ENCODE measurements at regions not wholly inside any gene's neighbourhood (a gene's known extent, or its start where the extent isn't known, plus 50 kb on each side); places are given as distances from the start of the nearest gene placed in this dataset.

GRCh38 chr12:75596406-75596805, 85.0 kb upstream of the KRR1 start:
- H3K27me3 ChIP-seq (ENCODE audit: control insufficient read depth, insufficient read depth, low read length): no peaks in the 10 kb centered on the region
- H3K9ac ChIP-seq (ENCODE audit: low read length): no peak overlapping the region
- H3K27ac ChIP-seq (ENCODE audit: low read depth, low read length): no peak overlapping the region
- H3K36me3 ChIP-seq (ENCODE audit: control insufficient read depth, insufficient read depth, low read length): no peaks in the 10 kb centered on the region
- no peak overlapping the region for H3K4me3 ChIP-seq (ENCODE audit: low read length)
- H3K4me1 ChIP-seq (ENCODE audit: control insufficient read depth, insufficient read depth, low read length): no peaks in the 10 kb centered on the region

- Histone ChIP-seq H3K9ac (ENCODE audit: low read length) (no peak overlapping the region), H3K4me1 (ENCODE audit: control insufficient read depth, insufficient read depth, low read length) (no peaks in the 10 kb centered on the region), H3K27me3 (ENCODE audit: control insufficient read depth, insufficient read depth, low read length) (no peaks in the 10 kb centered on the region), H3K27ac (ENCODE audit: low read depth, low read length) (no peak overlapping the region), H3K4me3 (ENCODE audit: low read length) (no peak overlapping the region), H3K36me3 (ENCODE audit: control insufficient read depth, insufficient read depth, low read length) (no peaks in the 10 kb centered on the region)
Observed at GRCh38 chr12:75592638-75593335, 81.4 kb upstream of the KRR1 start.

- no peaks in the 10 kb centered on the region for H3K4me1 ChIP-seq (ENCODE audit: control insufficient read depth, insufficient read depth, low read length)
- H3K27me3 ChIP-seq (ENCODE audit: control insufficient read depth, insufficient read depth, low read length): no peaks in the 10 kb centered on the region
- no peak overlapping the region for H3K4me3 ChIP-seq (ENCODE audit: low read length)
- H3K27ac ChIP-seq (ENCODE audit: low read depth, low read length): no peak overlapping the region
- no peak overlapping the region for H3K9ac ChIP-seq (ENCODE audit: low read length)
- no peaks in the 10 kb centered on the region for H3K36me3 ChIP-seq (ENCODE audit: control insufficient read depth, insufficient read depth, low read length)
Observed at GRCh38 chr12:75592086-75592485, 80.7 kb upstream of the KRR1 start.

- Histone ChIP-seq H3K27me3 (ENCODE audit: control insufficient read depth, insufficient read depth, low read length) (no peaks in the 10 kb centered on the region), H3K4me3 (ENCODE audit: low read length) (no peak overlapping the region), H3K36me3 (ENCODE audit: control insufficient read depth, insufficient read depth, low read length) (no peaks in the 10 kb centered on the region), H3K27ac (ENCODE audit: low read depth, low read length) (no peak overlapping the region), H3K9ac (ENCODE audit: low read length) (no peak overlapping the region), H3K4me1 (ENCODE audit: control insufficient read depth, insufficient read depth, low read length) (no peaks in the 10 kb centered on the region)
Observed at GRCh38 chr12:75591628-75592027, 80.2 kb upstream of the KRR1 start.

- Histone ChIP-seq H3K4me3 (ENCODE audit: low read length) (no peak overlapping the region), H3K27me3 (ENCODE audit: control insufficient read depth, insufficient read depth, low read length) (no peaks in the 10 kb centered on the region), H3K36me3 (ENCODE audit: control insufficient read depth, insufficient read depth, low read length) (no peaks in the 10 kb centered on the region), H3K27ac (ENCODE audit: low read depth, low read length) (no peak overlapping the region), H3K4me1 (ENCODE audit: control insufficient read depth, insufficient read depth, low read length) (no peaks in the 10 kb centered on the region), H3K9ac (ENCODE audit: low read length) (no peak overlapping the region)
Observed at GRCh38 chr12:75589801-75590200, 78.4 kb upstream of the KRR1 start.

- Histone ChIP-seq H3K4me1 (ENCODE audit: control insufficient read depth, insufficient read depth, low read length) (no peaks in the 10 kb centered on the region), H3K27ac (ENCODE audit: low read depth, low read length) (no peak overlapping the region), H3K36me3 (ENCODE audit: control insufficient read depth, insufficient read depth, low read length) (no peaks in the 10 kb centered on the region), H3K4me3 (ENCODE audit: low read length) (no peak overlapping the region), H3K27me3 (ENCODE audit: control insufficient read depth, insufficient read depth, low read length) (no peaks in the 10 kb centered on the region), H3K9ac (ENCODE audit: low read length) (no peak overlapping the region)
Observed at GRCh38 chr12:75587340-75588106, 76.1 kb upstream of the KRR1 start.

- H3K27me3 ChIP-seq (ENCODE audit: control insufficient read depth, insufficient read depth, low read length): no peaks in the 10 kb centered on the region
- H3K27ac ChIP-seq (ENCODE audit: low read depth, low read length): no peak overlapping the region
- no peaks in the 10 kb centered on the region for H3K36me3 ChIP-seq (ENCODE audit: control insufficient read depth, insufficient read depth, low read length)
- H3K9ac ChIP-seq (ENCODE audit: low read length): no peak overlapping the region
- no peak overlapping the region for H3K4me3 ChIP-seq (ENCODE audit: low read length)
- H3K4me1 ChIP-seq (ENCODE audit: control insufficient read depth, insufficient read depth, low read length): no peaks in the 10 kb centered on the region
Observed at GRCh38 chr12:75585330-75585729, 73.9 kb upstream of the KRR1 start.

GRCh38 chr12:75583355-75583754, 71.9 kb upstream of the KRR1 start:
- Histone ChIP-seq H3K27me3 (ENCODE audit: control insufficient read depth, insufficient read depth, low read length) (no peaks in the 10 kb centered on the region), H3K9ac (ENCODE audit: low read length) (no peak overlapping the region), H3K4me3 (ENCODE audit: low read length) (no peak overlapping the region), H3K27ac (ENCODE audit: low read depth, low read length) (no peak overlapping the region), H3K36me3 (ENCODE audit: control insufficient read depth, insufficient read depth, low read length) (no peaks in the 10 kb centered on the region), H3K4me1 (ENCODE audit: control insufficient read depth, insufficient read depth, low read length) (no peaks in the 10 kb centered on the region)

GRCh38 chr12:75581515-75581914, 70.1 kb upstream of the KRR1 start:
- Histone ChIP-seq H3K9ac (ENCODE audit: low read length) (no peak overlapping the region), H3K4me3 (ENCODE audit: low read length) (no peak overlapping the region), H3K27ac (ENCODE audit: low read depth, low read length) (no peak overlapping the region), H3K36me3 (ENCODE audit: control insufficient read depth, insufficient read depth, low read length) (no peaks in the 10 kb centered on the region), H3K27me3 (ENCODE audit: control insufficient read depth, insufficient read depth, low read length) (no peaks in the 10 kb centered on the region), H3K4me1 (ENCODE audit: control insufficient read depth, insufficient read depth, low read length) (no peaks in the 10 kb centered on the region)

GRCh38 chr12:75579552-75579951, 68.1 kb upstream of the KRR1 start:
- no peak overlapping the region for H3K27ac ChIP-seq (ENCODE audit: low read depth, low read length)
- H3K36me3 ChIP-seq (ENCODE audit: control insufficient read depth, insufficient read depth, low read length): no peaks in the 10 kb centered on the region
- no peak overlapping the region for H3K4me3 ChIP-seq (ENCODE audit: low read length)
- no peaks in the 10 kb centered on the region for H3K27me3 ChIP-seq (ENCODE audit: control insufficient read depth, insufficient read depth, low read length)
- H3K9ac ChIP-seq (ENCODE audit: low read length): no peak overlapping the region
- no peaks in the 10 kb centered on the region for H3K4me1 ChIP-seq (ENCODE audit: control insufficient read depth, insufficient read depth, low read length)

- Histone ChIP-seq H3K4me3 (ENCODE audit: low read length) (no peak overlapping the region), H3K27me3 (ENCODE audit: control insufficient read depth, insufficient read depth, low read length) (no peaks in the 10 kb centered on the region), H3K9ac (ENCODE audit: low read length) (no peak overlapping the region), H3K4me1 (ENCODE audit: control insufficient read depth, insufficient read depth, low read length) (no peaks in the 10 kb centered on the region), H3K27ac (ENCODE audit: low read depth, low read length) (no peak overlapping the region), H3K36me3 (ENCODE audit: control insufficient read depth, insufficient read depth, low read length) (no peaks in the 10 kb centered on the region)
Observed at GRCh38 chr12:75578546-75578945, 67.1 kb upstream of the KRR1 start.

GRCh38 chr12:75577812-75578211, 66.4 kb upstream of the KRR1 start:
- Histone ChIP-seq H3K4me3 (ENCODE audit: low read length) (no peak overlapping the region), H3K9ac (ENCODE audit: low read length) (no peak overlapping the region), H3K27me3 (ENCODE audit: control insufficient read depth, insufficient read depth, low read length) (no peaks in the 10 kb centered on the region), H3K4me1 (ENCODE audit: control insufficient read depth, insufficient read depth, low read length) (no peaks in the 10 kb centered on the region), H3K27ac (ENCODE audit: low read depth, low read length) (no peak overlapping the region), H3K36me3 (ENCODE audit: control insufficient read depth, insufficient read depth, low read length) (no peaks in the 10 kb centered on the region)

GRCh38 chr12:75571656-75572205, 60.3 kb upstream of the KRR1 start:
- no peaks in the 10 kb centered on the region for H3K36me3 ChIP-seq (ENCODE audit: control insufficient read depth, insufficient read depth, low read length)
- no peaks in the 10 kb centered on the region for H3K4me1 ChIP-seq (ENCODE audit: control insufficient read depth, insufficient read depth, low read length)
- H3K4me3 ChIP-seq (ENCODE audit: low read length): no peak overlapping the region
- no peaks in the 10 kb centered on the region for H3K27me3 ChIP-seq (ENCODE audit: control insufficient read depth, insufficient read depth, low read length)
- H3K27ac ChIP-seq (ENCODE audit: low read depth, low read length): no peak overlapping the region
- H3K9ac ChIP-seq (ENCODE audit: low read length): no peak overlapping the region

All from rectal smooth muscle tissue (tissue), 1 donor.